ENCODE measurements at regions not wholly inside any gene's neighbourhood (a gene's known extent, or its start where the extent isn't known, plus 50 kb on each side); places are given as distances from the start of the nearest gene placed in this dataset.

DNA sequence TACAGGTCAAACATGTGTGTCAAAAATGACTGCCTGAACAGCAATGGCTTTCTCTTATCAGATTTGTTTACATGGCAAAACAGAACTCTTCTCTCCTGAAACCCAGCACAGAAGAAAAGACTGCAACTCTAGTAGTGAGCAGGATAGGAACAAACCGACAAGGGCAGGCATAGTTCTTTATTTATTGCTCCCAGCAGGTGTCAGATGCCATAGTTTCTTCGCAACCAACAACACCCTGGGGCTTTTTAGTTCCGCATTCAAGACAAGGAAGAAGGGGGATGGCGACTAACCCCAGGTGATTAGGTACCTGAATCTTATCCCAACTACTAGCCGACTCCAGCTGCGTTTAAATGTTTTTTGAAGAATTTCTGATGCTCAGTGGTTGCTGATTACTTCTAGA, 367.5 kb upstream of the FIGN start:
- ChIA-PET CTCF (no interaction called here), RAD21 (ENCODE audit: low non-redundant PET in 1 of 2, low total read pairs in 2 of 2, uncharacterized antibody in 2 of 2, unreplicated experiment in 2 of 2) (no interaction called here), POLR2A (no interaction called here)
- no peak for DNase-seq (ENCODE audit: low read depth, low spot score)
- H4K20me1 ChIP-seq (ENCODE audit: insufficient read depth) = no peaks in the 10 kb centered on the region
- ATAC-seq = no peak
- H3K4me1 ChIP-seq (ENCODE audit: control insufficient read depth in 1 of 2, insufficient read depth in 2 of 2, low read length in 2 of 2) = no peaks in the 10 kb centered on the region
- no peak overlapping the region for H2AFZ ChIP-seq (ENCODE audit: low read depth, low read length, poor library complexity, severe bottlenecking)
- intact Hi-C loops (cut with micrococcal nuclease) = no loop called here
- H3K9ac ChIP-seq (ENCODE audit: low read length) = no peak overlapping the region
- H3K9me3 ChIP-seq (ENCODE audit: control insufficient read depth in 1 of 2, insufficient read depth in 1 of 2, low read depth in 1 of 2, low read length in 2 of 2) = no peaks in the 10 kb centered on the region
- no peaks in the 10 kb centered on the region for H3K36me3 ChIP-seq (ENCODE audit: control insufficient read depth in 1 of 2, insufficient read depth in 2 of 2, low read length in 2 of 2)
- no peak for TF ChIP-seq SIN3A (IDR thresholded peaks at IDR 0.05; ENCODE audit: low read depth)
- no peaks in the 10 kb centered on the region for H3K79me2 ChIP-seq (ENCODE audit: insufficient read depth, low read length)
- no peak overlapping the region for H3K4me2 ChIP-seq (ENCODE audit: low read length)
- 0 out of 2 replicates have a peak, but pooled peaks cover 1% of the 10 kb centered on the region for H3K27me3 ChIP-seq (ENCODE audit: insufficient read depth, low read length)
- H3K9me2 ChIP-seq (ENCODE audit: insufficient read depth) = no peaks in the 10 kb centered on the region
- BruUV-seq (replicated peaks) = no TSS peak
- H3K27ac ChIP-seq (ENCODE audit: low read depth, low read length) = no peak overlapping the region
- no peak overlapping the region for H3K4me3 ChIP-seq (replicated peaks in 1 of 2; ENCODE audit: low read depth in 1 of 2, low read length in 2 of 2)

- Histone ChIP-seq H3K79me2 (ENCODE audit: insufficient read depth, low read length) (no peaks in the 10 kb centered on the region), H3K36me3 (ENCODE audit: control insufficient read depth in 1 of 2, insufficient read depth in 2 of 2, low read length in 2 of 2) (no peaks in the 10 kb centered on the region), H3K9me2 (ENCODE audit: insufficient read depth) (no peaks in the 10 kb centered on the region), H3K4me1 (ENCODE audit: control insufficient read depth in 1 of 2, insufficient read depth in 2 of 2, low read length in 2 of 2) (no peaks in the 10 kb centered on the region), H3K4me3 (replicated peaks in 1 of 2; ENCODE audit: low read depth in 1 of 2, low read length in 2 of 2) (no peak overlapping the region), H4K20me1 (ENCODE audit: insufficient read depth) (no peaks in the 10 kb centered on the region), H3K9ac (ENCODE audit: low read length) (no peak overlapping the region), H3K9me3 (ENCODE audit: control insufficient read depth in 1 of 2, insufficient read depth in 1 of 2, low read depth in 1 of 2, low read length in 2 of 2) (no peaks in the 10 kb centered on the region), H3K4me2 (ENCODE audit: low read length) (no peak overlapping the region), H3K27ac (ENCODE audit: low read depth, low read length) (no peak overlapping the region), H3K27me3 (ENCODE audit: insufficient read depth, low read length) (peaks cover 6% of the 10 kb centered on the region; the same call in 1 of the 2 replicates), H2AFZ (ENCODE audit: low read depth, low read length, poor library complexity, severe bottlenecking) (no peak overlapping the region)
- ATAC-seq (no peak), DNase-seq (ENCODE audit: low read depth, low spot score) (no peak)
- TF ChIP-seq, protein P1, sequence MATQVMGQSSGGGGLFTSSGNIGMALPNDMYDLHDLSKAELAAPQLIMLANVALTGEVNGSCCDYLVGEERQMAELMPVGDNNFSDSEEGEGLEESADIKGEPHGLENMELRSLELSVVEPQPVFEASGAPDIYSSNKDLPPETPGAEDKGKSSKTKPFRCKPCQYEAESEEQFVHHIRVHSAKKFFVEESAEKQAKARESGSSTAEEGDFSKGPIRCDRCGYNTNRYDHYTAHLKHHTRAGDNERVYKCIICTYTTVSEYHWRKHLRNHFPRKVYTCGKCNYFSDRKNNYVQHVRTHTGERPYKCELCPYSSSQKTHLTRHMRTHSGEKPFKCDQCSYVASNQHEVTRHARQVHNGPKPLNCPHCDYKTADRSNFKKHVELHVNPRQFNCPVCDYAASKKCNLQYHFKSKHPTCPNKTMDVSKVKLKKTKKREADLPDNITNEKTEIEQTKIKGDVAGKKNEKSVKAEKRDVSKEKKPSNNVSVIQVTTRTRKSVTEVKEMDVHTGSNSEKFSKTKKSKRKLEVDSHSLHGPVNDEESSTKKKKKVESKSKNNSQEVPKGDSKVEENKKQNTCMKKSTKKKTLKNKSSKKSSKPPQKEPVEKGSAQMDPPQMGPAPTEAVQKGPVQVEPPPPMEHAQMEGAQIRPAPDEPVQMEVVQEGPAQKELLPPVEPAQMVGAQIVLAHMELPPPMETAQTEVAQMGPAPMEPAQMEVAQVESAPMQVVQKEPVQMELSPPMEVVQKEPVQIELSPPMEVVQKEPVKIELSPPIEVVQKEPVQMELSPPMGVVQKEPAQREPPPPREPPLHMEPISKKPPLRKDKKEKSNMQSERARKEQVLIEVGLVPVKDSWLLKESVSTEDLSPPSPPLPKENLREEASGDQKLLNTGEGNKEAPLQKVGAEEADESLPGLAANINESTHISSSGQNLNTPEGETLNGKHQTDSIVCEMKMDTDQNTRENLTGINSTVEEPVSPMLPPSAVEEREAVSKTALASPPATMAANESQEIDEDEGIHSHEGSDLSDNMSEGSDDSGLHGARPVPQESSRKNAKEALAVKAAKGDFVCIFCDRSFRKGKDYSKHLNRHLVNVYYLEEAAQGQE (IDR thresholded peaks at IDR 0.05; ENCODE audit: low read depth) = no peak
- TF ChIP-seq FOSL1 (IDR thresholded peaks at IDR 0.05; ENCODE audit: low read depth) (no peak), EZH2phosphoT487 (IDR thresholded peaks at IDR 0.05; ENCODE audit: borderline replicate concordance) (no peak), SRF (IDR thresholded peaks at IDR 0.05; ENCODE audit: low read depth) (no peak), JUND (IDR thresholded peaks at IDR 0.05) (no peak), MAX (IDR thresholded peaks at IDR 0.05) (no peak), RAD21 (IDR thresholded peaks at IDR 0.05; ENCODE audit: low read depth) (no peak), ZNF274 (IDR thresholded peaks at IDR 0.05; ENCODE audit: low read depth, low read length) (no peak), TCF7L2 (IDR thresholded peaks at IDR 0.05; ENCODE audit: borderline replicate concordance, extremely low read depth, insufficient read depth, insufficient read length) (no peak), CEBPB (IDR thresholded peaks at IDR 0.05; ENCODE audit: low read depth) (no peak), POLR2AphosphoS5 (IDR thresholded peaks at IDR 0.05; ENCODE audit: low read depth, low read length) (no peak), CBX3 (IDR thresholded peaks at IDR 0.05; ENCODE audit: low read depth) (no peak), ZFX (IDR thresholded peaks at IDR 0.05) (no peak)
- no TSS peak for BruUV-seq (replicated peaks)
- intact Hi-C loops (cut with micrococcal nuclease) = no loop called here
- CTCF ChIA-PET = no interaction called here
- POLR2A ChIA-PET = no interaction called here
- RAD21 ChIA-PET (ENCODE audit: low non-redundant PET in 1 of 2, low total read pairs in 2 of 2, uncharacterized antibody in 2 of 2, unreplicated experiment in 2 of 2) = no interaction called here
Measured at GRCh38 chr2:164102366-164102765, 366.6 kb upstream of the FIGN start.
